ENCODE measurements at regions not wholly inside any gene's neighbourhood (a gene's known extent, or its start where the extent isn't known, plus 50 kb on each side); places are given as distances from the start of the nearest gene placed in this dataset.

GRCh38 chr6:133621751-133622150 is 267.2 kb upstream of the TCF21 start (continued):
- no peak for TF ChIP-seq GTF3C2 (IDR thresholded peaks at IDR 0.05; ENCODE audit: borderline replicate concordance, extremely low read depth, insufficient read length)
- TF ChIP-seq ZNF699 (CRISPR knock-in tag; IDR thresholded peaks at IDR 0.05; ENCODE audit: insufficient replicate concordance) = no peak
- TF ChIP-seq MEIS2 (IDR thresholded peaks at IDR 0.05; ENCODE audit: partially characterized antibody) = no peak
- TF ChIP-seq ZC3H11A (IDR thresholded peaks at IDR 0.05; ENCODE audit: low read depth, low read length) = no peak
- TF ChIP-seq MBD2 (IDR thresholded peaks at IDR 0.05; ENCODE audit: borderline replicate concordance, low read depth) = no peak
- TF ChIP-seq XRCC3 (IDR thresholded peaks at IDR 0.05) = no peak
- TF ChIP-seq MCM3 (IDR thresholded peaks at IDR 0.05) = no peak
- TF ChIP-seq PATZ1 (CRISPR knock-in tag; IDR thresholded peaks at IDR 0.05; ENCODE audit: borderline replicate concordance) = no peak

All from K562 (cell line).